ENCODE measurements at regions not wholly inside any gene's neighbourhood (a gene's known extent, or its start where the extent isn't known, plus 50 kb on each side); places are given as distances from the start of the nearest gene placed in this dataset.

DNA sequence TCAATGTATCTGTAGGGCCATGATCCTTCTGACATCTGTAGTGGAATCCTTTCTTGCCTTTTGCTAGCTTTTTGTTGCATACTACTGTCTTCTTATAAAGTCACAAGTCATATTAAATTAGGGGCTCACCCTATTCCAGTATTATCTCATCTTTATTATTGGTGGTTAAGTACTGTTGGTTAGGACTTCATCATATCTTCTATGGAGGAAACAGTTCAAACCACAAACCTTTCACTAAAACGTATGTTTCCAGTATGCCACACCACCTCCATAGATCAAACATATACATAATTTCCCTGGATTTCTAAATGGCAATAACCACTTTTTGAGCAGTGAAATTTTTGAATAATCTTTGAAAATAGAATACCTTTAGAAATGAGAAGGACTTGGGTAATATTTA, 62.8 kb upstream of the PCDH9 start:
- TF ChIP-seq, protein P1, sequence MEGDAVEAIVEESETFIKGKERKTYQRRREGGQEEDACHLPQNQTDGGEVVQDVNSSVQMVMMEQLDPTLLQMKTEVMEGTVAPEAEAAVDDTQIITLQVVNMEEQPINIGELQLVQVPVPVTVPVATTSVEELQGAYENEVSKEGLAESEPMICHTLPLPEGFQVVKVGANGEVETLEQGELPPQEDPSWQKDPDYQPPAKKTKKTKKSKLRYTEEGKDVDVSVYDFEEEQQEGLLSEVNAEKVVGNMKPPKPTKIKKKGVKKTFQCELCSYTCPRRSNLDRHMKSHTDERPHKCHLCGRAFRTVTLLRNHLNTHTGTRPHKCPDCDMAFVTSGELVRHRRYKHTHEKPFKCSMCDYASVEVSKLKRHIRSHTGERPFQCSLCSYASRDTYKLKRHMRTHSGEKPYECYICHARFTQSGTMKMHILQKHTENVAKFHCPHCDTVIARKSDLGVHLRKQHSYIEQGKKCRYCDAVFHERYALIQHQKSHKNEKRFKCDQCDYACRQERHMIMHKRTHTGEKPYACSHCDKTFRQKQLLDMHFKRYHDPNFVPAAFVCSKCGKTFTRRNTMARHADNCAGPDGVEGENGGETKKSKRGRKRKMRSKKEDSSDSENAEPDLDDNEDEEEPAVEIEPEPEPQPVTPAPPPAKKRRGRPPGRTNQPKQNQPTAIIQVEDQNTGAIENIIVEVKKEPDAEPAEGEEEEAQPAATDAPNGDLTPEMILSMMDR (IDR thresholded peaks at IDR 0.05): no peak
- no peak for TF ChIP-seq POLR2AphosphoS5 (IDR thresholded peaks at IDR 0.05)

Data from upper lobe of left lung (tissue), 4 donors.